Stimulated activated CD4-positive, alpha-beta T cell treated with anti-CD3 and anti-CD28 coated beads, Interleukin-15, amount 100 ng/mL, for 1 hour (primary cell): ENCODE measurements at regions not wholly inside any gene's neighbourhood (a gene's known extent, or its start where the extent isn't known, plus 50 kb on each side); places are given as distances from the start of the nearest gene placed in this dataset.

Source experiments
- DNase-seq, 2 donors: peaks; one replicate each; pipeline ENCODE4 v3.0.0-alpha.2; 2020; ENCODE audit warnings: low read depth in 1 of 2, low spot score in 1 of 2

- no peak for DNase-seq
Measured at GRCh38 chr17:34116306-34116705, 138.8 kb upstream of the CCL2 start.

GRCh38 chr17:34117332-34117731 lies 137.8 kb upstream of the CCL2 start:
- no peak for DNase-seq

GRCh38 chr17:34117811-34118210 lies 137.3 kb upstream of the CCL2 start:
- DNase-seq: no peak

- no peak for DNase-seq
Measured at GRCh38 chr17:34118564-34118963, 136.5 kb upstream of the CCL2 start.

- no peak for DNase-seq
Measured at GRCh38 chr17:34121311-34121710, 133.8 kb upstream of the CCL2 start.

- no peak for DNase-seq
Measured at GRCh38 chr17:34122515-34122914, 132.6 kb upstream of the CCL2 start.

- DNase-seq: no peak
Measured at GRCh38 chr17:34125010-34125409, 130.1 kb upstream of the CCL2 start.

- DNase-seq: no peak
Measured at GRCh38 chr17:34125921-34126320, 129.2 kb upstream of the CCL2 start.

- DNase-seq: no peak
Measured at GRCh38 chr17:34126496-34126895, 128.6 kb upstream of the CCL2 start.

GRCh38 chr17:34126965-34127364 lies 128.1 kb upstream of the CCL2 start:
- no peak for DNase-seq

GRCh38 chr17:34130544-34130943 lies 124.5 kb upstream of the CCL2 start:
- no peak for DNase-seq

GRCh38 chr17:34131386-34131785 lies 123.7 kb upstream of the CCL2 start:
- no peak for DNase-seq

GRCh38 chr17:34133350-34133749 lies 121.7 kb upstream of the CCL2 start:
- no peak for DNase-seq

- DNase-seq: no peak
Measured at GRCh38 chr17:34135841-34136240, 119.2 kb upstream of the CCL2 start.

- no peak for DNase-seq
Measured at GRCh38 chr17:34140006-34140405, 115.1 kb upstream of the CCL2 start.

- no peak for DNase-seq
Measured at GRCh38 chr17:34141590-34141989, 113.5 kb upstream of the CCL2 start.

GRCh38 chr17:34143430-34143829 lies 111.7 kb upstream of the CCL2 start:
- DNase-seq: no peak

GRCh38 chr17:34146440-34147043 lies 108.5 kb upstream of the CCL2 start:
- DNase-seq: peak; percentile 4 to 19

GRCh38 chr17:34151102-34151501 lies 104.0 kb upstream of the CCL2 start:
- no peak for DNase-seq

GRCh38 chr17:34153991-34154390 lies 101.1 kb upstream of the CCL2 start:
- no peak for DNase-seq

- no peak for DNase-seq
Measured at GRCh38 chr17:34154961-34155730, 99.9 kb upstream of the CCL2 start.

GRCh38 chr17:34155947-34156346 lies 99.1 kb upstream of the CCL2 start:
- DNase-seq: no peak

- no peak for DNase-seq
Measured at GRCh38 chr17:34156401-34156740, 98.7 kb upstream of the CCL2 start.
